Trophoblast cell (in vitro differentiated cells and primary cell): ENCODE measurements at regions not wholly inside any gene's neighbourhood (a gene's known extent, or its start where the extent isn't known, plus 50 kb on each side); places are given as distances from the start of the nearest gene placed in this dataset.
"Not testable (repeated sequence)": the region's sequence is repeated elsewhere in the genome, so short reads cannot be mapped to it uniquely, and the experiment has no call there.

Experiments
- DNase-seq, 2 donors: peaks; one replicate each; pipeline ENCODE4 v3.0.0-alpha.2; 2016
- H2AFZ ChIP-seq: 2 replicates; pipeline ENCODE4 v1.6.1; 2013; ENCODE audit warnings: low read length, moderate library complexity, mild to moderate bottlenecking; ENCODE audit not compliant: insufficient read depth, poor library complexity
- H2AK5ac ChIP-seq: 2 replicates; pipeline ENCODE4 v1.6.1; 2013; ENCODE audit warnings: mild to moderate bottlenecking, low read length
- H2BK120ac ChIP-seq: 2 replicates; pipeline ENCODE4 v1.6.1; 2013; ENCODE audit warnings: low read length, mild to moderate bottlenecking, moderate library complexity; ENCODE audit not compliant: insufficient read depth, poor library complexity
- H2BK12ac ChIP-seq: 2 replicates; pipeline ENCODE4 v1.6.1; 2013; ENCODE audit warnings: mild to moderate bottlenecking, low read length, moderate library complexity
- H2BK5ac ChIP-seq: 2 replicates; pipeline ENCODE4 v1.6.1; 2013; ENCODE audit warnings: low read length, low read depth, moderate library complexity, mild to moderate bottlenecking; ENCODE audit not compliant: poor library complexity
- H3K14ac ChIP-seq: 2 replicates; pipeline ENCODE4 v1.6.1; 2013; ENCODE audit warnings: mild to moderate bottlenecking, low read length
- H3K18ac ChIP-seq: 2 replicates; pipeline ENCODE4 v1.6.1; 2013; ENCODE audit warnings: mild to moderate bottlenecking, low read length
- H3K23ac ChIP-seq: 2 replicates; pipeline ENCODE4 v1.6.1; 2013; ENCODE audit warnings: low read length
- H3K27ac ChIP-seq: 2 replicates; pipeline ENCODE4 v1.5.1; 2013; ENCODE audit warnings: low read depth, mild to moderate bottlenecking, inconsistent platforms, low read length, moderate library complexity
- H3K27me3 ChIP-seq: 2 replicates; pipeline ENCODE4 v1.6.1; 2013; ENCODE audit warnings: inconsistent platforms, mild to moderate bottlenecking, low read length, moderate library complexity; ENCODE audit not compliant: insufficient read depth
- H3K36me3 ChIP-seq, 2 experiments: 1 replicate in 1 of 2; 2 replicates in 1 of 2; pipeline ENCODE4 v1.6.1; 2013; ENCODE audit warnings: low read length in 2 of 2, mild to moderate bottlenecking in 2 of 2, moderate library complexity in 1 of 2; ENCODE audit not compliant: insufficient read depth in 2 of 2, control insufficient read depth in 1 of 2
- H3K4ac ChIP-seq: 2 replicates; pipeline ENCODE4 v1.6.1; 2013; ENCODE audit warnings: low read depth, mild to moderate bottlenecking, low read length, moderate library complexity
- H3K4me1 ChIP-seq, 2 experiments: 1 replicate in 1 of 2; 2 replicates in 1 of 2; pipeline ENCODE4 v1.6.1; 2013; ENCODE audit warnings: low read length in 2 of 2, mild to moderate bottlenecking in 2 of 2, moderate library complexity in 1 of 2; ENCODE audit not compliant: insufficient read depth in 2 of 2, control insufficient read depth in 1 of 2
- H3K4me2 ChIP-seq: 2 replicates; pipeline ENCODE4 v1.6.1; 2013; ENCODE audit warnings: inconsistent platforms, mild to moderate bottlenecking, low read length, moderate library complexity
- H3K4me3 ChIP-seq: 2 replicates; pipeline ENCODE4 v1.5.1; 2013; ENCODE audit warnings: mild to moderate bottlenecking, low read depth, low read length, inconsistent platforms
- H3K79me1 ChIP-seq: one replicate; pipeline ENCODE4 v1.6.1; 2013; ENCODE audit warnings: low read length
- H3K79me2 ChIP-seq: 2 replicates; pipeline ENCODE4 v1.6.1; 2013; ENCODE audit warnings: low read length, mild to moderate bottlenecking; ENCODE audit not compliant: control insufficient read depth, insufficient read depth, poor library complexity
- H3K9ac ChIP-seq: 2 replicates; pipeline ENCODE4 v1.6.1; 2013; ENCODE audit warnings: mild to moderate bottlenecking, low read length
- H3K9me3 ChIP-seq: 2 replicates; pipeline ENCODE4 v1.6.1; 2013; ENCODE audit warnings: low read depth, mild to moderate bottlenecking, control low read depth, inconsistent platforms, low read length; ENCODE audit not compliant: insufficient read depth
- H4K12ac ChIP-seq: 2 replicates; pipeline ENCODE4 v1.6.1; 2013; ENCODE audit warnings: low read depth, mild to moderate bottlenecking, low read length, moderate library complexity
- H4K8ac ChIP-seq: 2 replicates; pipeline ENCODE4 v1.6.1; 2013; ENCODE audit warnings: low read depth, mild to moderate bottlenecking, low read length, moderate library complexity
- H4K91ac ChIP-seq: one replicate; pipeline ENCODE4 v1.6.1; 2013; ENCODE audit warnings: low read depth, mild to moderate bottlenecking, low read length, moderate library complexity
- WGBS: extraction: QIAGEN DNeasy Blood & Tissue Kit; methylation state at CpG from one replicate; pipeline ENCODE4 v1.1.7; 2013; ENCODE audit warnings: missing lambda C conversion rate; ENCODE audit not compliant: insufficient read length, insufficient coverage; ENCODE audit errors: extremely low coverage; 5-methylcytosine and 5-hydroxymethylcytosine counted together

GRCh38 chrX:38960137-38960536, 158.9 kb downstream of the MID1IP1 start:
- H3K9me3 ChIP-seq: peaks cover 4% of the 10 kb centered on the region
- H3K79me2 ChIP-seq: no peaks in the 10 kb centered on the region
- no peak overlapping the region for H4K8ac ChIP-seq
- no peak overlapping the region for H3K18ac ChIP-seq
- peaks cover 0 to 3% of the 10 kb centered on the region in 2 experiments for H3K4me1 ChIP-seq
- peak overlapping the region; percentile 62 for H3K27ac ChIP-seq
- peaks cover 4% of the 10 kb centered on the region for H3K79me1 ChIP-seq
- no peak for DNase-seq
- H3K4me2 ChIP-seq: no peak overlapping the region
- H3K36me3 ChIP-seq: no peaks in the 10 kb centered on the region
- peak overlapping the region; percentile 43 for H2BK120ac ChIP-seq
- no peak overlapping the region for H4K12ac ChIP-seq
- no peak overlapping the region for H2AFZ ChIP-seq
- H3K4me3 ChIP-seq: no peak overlapping the region
- no peak overlapping the region for H4K91ac ChIP-seq
- no peak overlapping the region for H3K14ac ChIP-seq
- no peaks in the 10 kb centered on the region for H3K27me3 ChIP-seq
- H2BK5ac ChIP-seq: peak overlapping the region; percentile 40
- H2AK5ac ChIP-seq: no peak overlapping the region
- H3K9ac ChIP-seq: no peak overlapping the region
- no peak overlapping the region for H2BK12ac ChIP-seq
- WGBS: no CpG with 5 or more reads among the region's 2 CpGs
- no peak overlapping the region for H3K4ac ChIP-seq
- no peak overlapping the region for H3K23ac ChIP-seq

GRCh38 chrX:38961936-38962335, 160.7 kb downstream of the MID1IP1 start:
- no peak for DNase-seq
- Histone ChIP-seq H3K79me2 (no peaks in the 10 kb centered on the region), H3K18ac (no peak overlapping the region), H3K4me3 (no peak overlapping the region), H3K9ac (no peak overlapping the region), H4K91ac (no peak overlapping the region), H3K79me1 (peaks cover 4% of the 10 kb centered on the region), H4K12ac (no peak overlapping the region), H4K8ac (no peak overlapping the region), H3K4ac (no peak overlapping the region), H3K27ac (no peak overlapping the region), H3K9me3 (peaks cover 4% of the 10 kb centered on the region), H3K23ac (no peak overlapping the region), H2BK120ac (no peak overlapping the region), H2AFZ (no peak overlapping the region), H2AK5ac (no peak overlapping the region), H2BK5ac (no peak overlapping the region), H3K27me3 (no peaks in the 10 kb centered on the region), H3K4me1 (peaks cover 0 to 3% of the 10 kb centered on the region in 2 experiments), H3K4me2 (no peak overlapping the region), H3K14ac (no peak overlapping the region), H2BK12ac (no peak overlapping the region), H3K36me3 (no peaks in the 10 kb centered on the region)
- no CpG with 5 or more reads among the region's 4 CpGs for WGBS

GRCh38 chrX:38963244-38963643, 162.0 kb downstream of the MID1IP1 start:
- H3K23ac ChIP-seq, H4K12ac ChIP-seq, H3K4me3 ChIP-seq, H3K79me2 ChIP-seq, H3K79me1 ChIP-seq, H3K4me1 ChIP-seq, H4K91ac ChIP-seq, H2BK5ac ChIP-seq, H3K4me2 ChIP-seq, H2BK120ac ChIP-seq, H3K4ac ChIP-seq, H3K9me3 ChIP-seq, DNase-seq, H3K18ac ChIP-seq, H2AFZ ChIP-seq, H3K36me3 ChIP-seq, H3K14ac ChIP-seq, H2AK5ac ChIP-seq, H4K8ac ChIP-seq, H3K9ac ChIP-seq, H3K27me3 ChIP-seq, H3K27ac ChIP-seq, H2BK12ac ChIP-seq: not testable (repeated sequence)
- WGBS: no CpG with 5 or more reads among the region's 3 CpGs

GRCh38 chrX:38965888-38966287, 164.6 kb downstream of the MID1IP1 start:
- H3K14ac ChIP-seq: no peak overlapping the region
- H3K4me3 ChIP-seq: no peak overlapping the region
- H3K4ac ChIP-seq: no peak overlapping the region
- H2BK12ac ChIP-seq: no peak overlapping the region
- no peak overlapping the region for H3K9ac ChIP-seq
- no peak for DNase-seq
- no peak overlapping the region for H4K8ac ChIP-seq
- H3K79me1 ChIP-seq: no peaks in the 10 kb centered on the region
- H2BK5ac ChIP-seq: no peak overlapping the region
- H3K4me2 ChIP-seq: no peak overlapping the region
- no peak overlapping the region for H3K27ac ChIP-seq
- H3K36me3 ChIP-seq: no peaks in the 10 kb centered on the region
- WGBS: no CpG with 5 or more reads among the region's 6 CpGs
- H3K23ac ChIP-seq: no peak overlapping the region
- no peaks in the 10 kb centered on the region for H3K4me1 ChIP-seq
- no peaks in the 10 kb centered on the region for H3K79me2 ChIP-seq
- H2BK120ac ChIP-seq: no peak overlapping the region
- no peak overlapping the region for H4K12ac ChIP-seq
- no peak overlapping the region for H3K18ac ChIP-seq
- H3K27me3 ChIP-seq: no peaks in the 10 kb centered on the region
- no peak overlapping the region for H4K91ac ChIP-seq
- H2AFZ ChIP-seq: no peak overlapping the region
- H2AK5ac ChIP-seq: no peak overlapping the region
- peaks cover 4% of the 10 kb centered on the region for H3K9me3 ChIP-seq
